ENCODE measurements at regions not wholly inside any gene's neighbourhood (a gene's known extent, or its start where the extent isn't known, plus 50 kb on each side); places are given as distances from the start of the nearest gene placed in this dataset.
A peak's percentile ranks its signal among the peaks of the same experiment; 100 is the strongest.

DNA sequence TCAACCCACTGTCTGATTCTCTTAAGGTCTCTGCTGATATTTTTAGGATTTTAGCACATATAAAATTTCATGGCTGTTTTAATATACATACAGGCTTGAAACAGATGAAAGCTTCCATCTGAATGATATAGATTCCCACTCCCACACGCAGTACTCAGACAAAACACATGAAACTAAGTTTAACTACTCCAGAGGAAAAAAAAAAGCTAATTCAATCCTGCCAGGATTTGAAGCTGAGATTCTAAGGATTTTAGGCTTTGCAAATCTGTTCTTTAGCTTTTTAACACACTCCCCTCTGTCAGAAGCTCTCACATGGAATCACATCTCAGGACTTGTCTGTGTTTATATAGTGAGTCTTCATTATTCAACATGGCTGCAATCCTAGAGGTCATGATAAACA is 217.3 kb downstream of the BCAT1 start:
- CTCF ChIA-PET = interaction anchor here (1.3 kb wide), 1 partner anchor 107 kb away, joined by 3 read pairs; no protein-coding TSS in a partner anchor
- H3K27me3 Mint-ChIP-seq = no peaks in the 10 kb centered on the region
- TF ChIP-seq, protein P1, sequence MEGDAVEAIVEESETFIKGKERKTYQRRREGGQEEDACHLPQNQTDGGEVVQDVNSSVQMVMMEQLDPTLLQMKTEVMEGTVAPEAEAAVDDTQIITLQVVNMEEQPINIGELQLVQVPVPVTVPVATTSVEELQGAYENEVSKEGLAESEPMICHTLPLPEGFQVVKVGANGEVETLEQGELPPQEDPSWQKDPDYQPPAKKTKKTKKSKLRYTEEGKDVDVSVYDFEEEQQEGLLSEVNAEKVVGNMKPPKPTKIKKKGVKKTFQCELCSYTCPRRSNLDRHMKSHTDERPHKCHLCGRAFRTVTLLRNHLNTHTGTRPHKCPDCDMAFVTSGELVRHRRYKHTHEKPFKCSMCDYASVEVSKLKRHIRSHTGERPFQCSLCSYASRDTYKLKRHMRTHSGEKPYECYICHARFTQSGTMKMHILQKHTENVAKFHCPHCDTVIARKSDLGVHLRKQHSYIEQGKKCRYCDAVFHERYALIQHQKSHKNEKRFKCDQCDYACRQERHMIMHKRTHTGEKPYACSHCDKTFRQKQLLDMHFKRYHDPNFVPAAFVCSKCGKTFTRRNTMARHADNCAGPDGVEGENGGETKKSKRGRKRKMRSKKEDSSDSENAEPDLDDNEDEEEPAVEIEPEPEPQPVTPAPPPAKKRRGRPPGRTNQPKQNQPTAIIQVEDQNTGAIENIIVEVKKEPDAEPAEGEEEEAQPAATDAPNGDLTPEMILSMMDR (IDR thresholded peaks at IDR 0.05) = no peak
- no peaks in the 10 kb centered on the region for H3K36me3 Mint-ChIP-seq (ENCODE audit: low read depth)
- H3K27ac Mint-ChIP-seq = no peak overlapping the region
- intact Hi-C loops (cut with micrococcal nuclease) = no loop called here
- POLR2A ChIA-PET = interaction anchor here (0.5 to 0.6 kb wide), 2 partner anchors 108 to 298 kb away, joined by 3 read pairs; no protein-coding TSS in a partner anchor
- ATAC-seq = no peak
- H3K9me3 Mint-ChIP-seq = no peaks in the 10 kb centered on the region
- no peak for DNase-seq
- H3K4me3 Mint-ChIP-seq = no peak overlapping the region
- H3K4me1 Mint-ChIP-seq (ENCODE audit: low read depth) = peaks cover 24% of the 10 kb centered on the region

DNA sequence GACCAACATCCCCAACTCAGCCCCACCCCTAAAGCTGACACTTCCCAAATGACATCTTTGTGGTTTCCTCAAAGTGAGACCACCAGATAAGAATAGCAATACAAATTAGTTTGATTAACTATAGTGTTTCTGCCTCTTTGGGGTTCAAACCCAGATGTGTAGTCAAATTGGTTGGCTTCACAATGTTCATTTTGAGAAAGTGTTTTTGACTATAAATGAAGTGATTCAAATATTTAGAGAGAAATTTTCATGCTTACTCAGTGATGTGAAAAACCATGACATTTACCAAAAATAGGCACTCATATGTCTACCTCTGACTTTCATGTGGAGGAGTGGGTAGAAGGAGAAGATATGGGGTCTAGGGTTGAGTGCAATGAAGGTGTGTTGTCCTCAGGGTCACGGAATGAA is 218.4 kb downstream of the BCAT1 start:
- CTCF ChIA-PET = no interaction called here
- H3K9me3 Mint-ChIP-seq = no peaks in the 10 kb centered on the region
- DNase-seq (peak; percentile 20), ATAC-seq (peak; percentile 81)
- POLR2A ChIA-PET = no interaction called here
- peak overlapping the region; percentile 18 for H3K27ac Mint-ChIP-seq
- TF ChIP-seq, protein P1 (IDR thresholded peaks at IDR 0.05) = no peak
- H3K4me1 Mint-ChIP-seq (ENCODE audit: low read depth) = peaks cover 24% of the 10 kb centered on the region
- H3K4me3 Mint-ChIP-seq = no peak overlapping the region
- H3K27me3 Mint-ChIP-seq = no peaks in the 10 kb centered on the region
- no peaks in the 10 kb centered on the region for H3K36me3 Mint-ChIP-seq (ENCODE audit: low read depth)
- intact Hi-C loops (cut with micrococcal nuclease) = no loop called here

DNA sequence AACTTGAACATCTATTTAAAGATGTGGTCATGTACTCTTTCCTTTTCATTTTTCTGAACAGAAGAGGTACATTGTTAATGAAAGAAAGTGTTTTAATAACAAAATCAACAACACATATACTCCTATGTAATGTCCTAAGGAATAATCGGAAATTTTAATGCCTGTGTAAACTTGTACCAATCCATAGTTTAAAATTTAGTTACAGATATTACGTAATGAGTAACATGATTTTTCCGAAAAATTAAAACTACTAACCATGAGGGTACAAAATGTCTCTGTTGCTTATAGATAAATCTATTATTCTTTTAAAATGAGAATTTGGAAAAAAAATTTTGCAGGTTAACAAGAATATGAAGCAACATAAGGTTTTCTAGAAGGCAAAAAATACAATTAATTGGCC is 220.1 kb downstream of the BCAT1 start:
- H3K36me3 Mint-ChIP-seq (ENCODE audit: low read depth) = no peaks in the 10 kb centered on the region
- peaks cover 6% of the 10 kb centered on the region for H3K9me3 Mint-ChIP-seq
- ChIA-PET CTCF (no interaction called here), POLR2A (interaction anchor here (0.9 kb wide), 1 partner anchor 9 kb away, joined by 3 read pairs; no protein-coding TSS in a partner anchor)
- peaks cover 37% of the 10 kb centered on the region for H3K4me1 Mint-ChIP-seq (ENCODE audit: low read depth)
- TF ChIP-seq, protein P1 (IDR thresholded peaks at IDR 0.05) = no peak
- no peak overlapping the region for H3K4me3 Mint-ChIP-seq
- H3K27me3 Mint-ChIP-seq = no peaks in the 10 kb centered on the region
- DNase-seq = no peak
- no peak overlapping the region for H3K27ac Mint-ChIP-seq
- ATAC-seq = no peak
- intact Hi-C loops (cut with micrococcal nuclease) = no loop called here

DNA sequence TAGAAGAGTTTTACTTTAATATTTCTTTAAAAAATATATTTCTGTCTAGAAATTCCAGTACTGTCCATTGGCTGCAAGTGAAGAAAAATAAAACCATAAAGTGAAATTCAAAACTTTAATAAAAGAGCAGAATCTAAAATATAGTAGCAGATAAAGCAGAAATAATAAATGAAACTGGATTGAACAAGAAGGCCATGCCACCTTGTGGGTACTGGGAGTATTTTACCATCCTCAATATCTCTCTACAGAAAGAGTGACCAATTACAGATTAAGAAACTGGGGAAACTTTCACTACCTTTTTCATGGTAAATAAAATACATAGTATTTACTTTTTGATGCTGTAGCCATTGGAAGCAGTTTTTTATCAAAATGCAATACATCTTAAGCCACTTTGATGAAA is 220.5 kb downstream of the BCAT1 start:
- POLR2A ChIA-PET = no interaction called here
- Mint-ChIP-seq H3K4me3 (no peak overlapping the region), H3K27ac (no peak overlapping the region), H3K4me1 (ENCODE audit: low read depth) (peaks cover 37% of the 10 kb centered on the region), H3K9me3 (peaks cover 6% of the 10 kb centered on the region), H3K27me3 (no peaks in the 10 kb centered on the region), H3K36me3 (ENCODE audit: low read depth) (no peaks in the 10 kb centered on the region)
- CTCF ChIA-PET = no interaction called here
- DNase-seq (peak; percentile 14), ATAC-seq (no peak)
- TF ChIP-seq, protein P1 (IDR thresholded peaks at IDR 0.05) = peak; percentile 64
- intact Hi-C loops (cut with micrococcal nuclease) = no loop called here

DNA sequence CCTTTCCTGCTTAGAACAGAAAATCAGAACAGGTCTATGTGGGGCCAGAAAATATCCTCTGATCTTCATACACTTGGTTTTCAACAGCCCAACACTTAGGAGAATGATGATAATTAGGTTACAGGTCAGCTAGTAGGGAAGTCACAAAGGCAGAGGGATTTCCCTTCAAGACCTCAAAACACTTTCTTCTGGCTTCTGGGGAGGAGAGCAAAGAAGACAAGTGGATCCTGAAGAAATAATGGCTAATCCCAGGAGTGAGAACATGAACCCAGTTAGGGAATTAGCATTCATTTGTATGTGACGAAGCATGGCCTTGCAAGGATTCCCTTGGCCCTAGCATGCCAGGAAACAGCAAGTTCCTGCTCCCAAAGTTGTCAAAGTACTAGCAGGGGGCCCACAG is 223.3 kb downstream of the BCAT1 start:
- ChIA-PET CTCF (no interaction called here), POLR2A (no interaction called here)
- Mint-ChIP-seq H3K27ac (peak overlapping the region; percentile 5), H3K4me3 (no peak overlapping the region), H3K36me3 (ENCODE audit: low read depth) (no peaks in the 10 kb centered on the region), H3K9me3 (peaks cover 6% of the 10 kb centered on the region), H3K4me1 (ENCODE audit: low read depth) (peaks cover 27% of the 10 kb centered on the region), H3K27me3 (no peaks in the 10 kb centered on the region)
- ATAC-seq (no peak), DNase-seq (no peak)
- TF ChIP-seq, protein P1 (IDR thresholded peaks at IDR 0.05) = no peak
- intact Hi-C loops (cut with micrococcal nuclease) = loop anchor here (2.0 kb wide), 1 partner anchor 113 kb away; no protein-coding TSS in a partner anchor
